Uterus (tissue), 3 donors: ENCODE measurements at regions not wholly inside any gene's neighbourhood (a gene's known extent, or its start where the extent isn't known, plus 50 kb on each side); places are given as distances from the start of the nearest gene placed in this dataset.

ENCODE experiments used
- DNase-seq, 2 donors: peaks; one replicate each; pipeline ENCODE4 v3.0.0-alpha.2; 2019 to 2020
- H3K27ac ChIP-seq, 2 donors: fragments of 200-600 bp; sonication (generic); 1 replicate in 1 of 2; 2 replicates in 1 of 2; pipeline ENCODE4 v1.5.1; 2016 to 2018
- H3K27me3 ChIP-seq, 2 donors: fragments of 200-600 bp; sonication (generic); one replicate each; pipeline ENCODE4 v1.5.1; 2018 to 2019; ENCODE audit warnings: control low read depth in 1 of 2
- H3K36me3 ChIP-seq, 2 donors: fragments of 200-600 bp; sonication (generic); one replicate each; pipeline ENCODE4 v1.5.1; 2019; ENCODE audit warnings: control low read depth in 1 of 2
- H3K4me1 ChIP-seq, 2 donors: fragments of 200-600 bp; sonication (generic); one replicate each; pipeline ENCODE4 v1.5.1; 2018 to 2019; ENCODE audit warnings: control low read depth in 1 of 2
- H3K4me3 ChIP-seq, 2 donors: fragments of 200-600 bp; sonication (generic); 1 replicate in 1 of 2; 2 replicates in 1 of 2; pipeline ENCODE4 v1.5.1; 2018 to 2019; ENCODE audit warnings: mild to moderate bottlenecking in 1 of 2
- H3K9me3 ChIP-seq, 2 donors: fragments of 200-600 bp; sonication (generic); one replicate each; pipeline ENCODE4 v1.5.1; 2019; ENCODE audit warnings: control low read depth in 1 of 2
- CTCF ChIP-seq, 4 experiments: fragments of 200-600 bp in 2 of 4; fragments of 450-650 bp in 2 of 4; sonication (generic) in 2 of 4; IDR thresholded peaks; one replicate each; pipeline ENCODE4 v1.5.1; 2016 to 2019; ENCODE audit warnings: antibody characterized with exemption in 4 of 4, mild to moderate bottlenecking in 2 of 4, moderate library complexity in 1 of 4
- POLR2A ChIP-seq, 2 donors: fragments of 450-650 bp; IDR thresholded peaks; one replicate each; pipeline ENCODE4 v1.6.1; 2016; ENCODE audit warnings: antibody characterized with exemption in 2 of 2, mild to moderate bottlenecking in 1 of 2, moderate library complexity in 1 of 2
- intact Hi-C: fragments of 100-400 bp; cut with DNase I; formaldehyde crosslinking; loops from one replicate; pipeline ENCODE4 v1.15.1; 2023; ENCODE audit warnings: low total_unique reads
- donor health status: DM: yes; HTN: yes; CAD: no.

GRCh38 chr18:41561961-41562360 is 393.1 kb upstream of the PIK3C3 start:
- intact Hi-C loops, result no loop called here
- Histone ChIP-seq H3K27ac (no peak overlapping the region), H3K4me1 (no peaks in the 10 kb centered on the region), H3K4me3 (no peak overlapping the region), H3K27me3 (no peaks in the 10 kb centered on the region), H3K36me3 (no peaks in the 10 kb centered on the region), H3K9me3 (no peaks in the 10 kb centered on the region)
- no peak for DNase-seq
- no peak for TF ChIP-seq CTCF (IDR thresholded peaks at IDR 0.05)
- TF ChIP-seq POLR2A (IDR thresholded peaks at IDR 0.05), result no peak

- Histone ChIP-seq H3K27me3 (no peaks in the 10 kb centered on the region), H3K36me3 (no peaks in the 10 kb centered on the region), H3K4me3 (no peak overlapping the region), H3K27ac (no peak overlapping the region), H3K4me1 (no peaks in the 10 kb centered on the region), H3K9me3 (no peaks in the 10 kb centered on the region)
- TF ChIP-seq CTCF (IDR thresholded peaks at IDR 0.05) (no peak), POLR2A (IDR thresholded peaks at IDR 0.05) (no peak)
- intact Hi-C loops, result no loop called here
- DNase-seq, result no peak
Measured at GRCh38 chr18:41558715-41559114, 396.3 kb upstream of the PIK3C3 start.

- no peak for DNase-seq
- H3K4me1 ChIP-seq, result no peaks in the 10 kb centered on the region
- no peaks in the 10 kb centered on the region for H3K36me3 ChIP-seq
- H3K4me3 ChIP-seq, result no peak overlapping the region
- TF ChIP-seq CTCF (IDR thresholded peaks at IDR 0.05) (no peak), POLR2A (IDR thresholded peaks at IDR 0.05) (no peak)
- H3K9me3 ChIP-seq, result no peaks in the 10 kb centered on the region
- H3K27me3 ChIP-seq, result no peaks in the 10 kb centered on the region
- intact Hi-C loops, result no loop called here
- H3K27ac ChIP-seq, result no peak overlapping the region
Measured at GRCh38 chr18:41553716-41554115, 401.3 kb upstream of the PIK3C3 start.

GRCh38 chr18:41548521-41549260 is 406.3 kb upstream of the PIK3C3 start:
- intact Hi-C loops, result no loop called here
- Histone ChIP-seq H3K27ac (no peak overlapping the region), H3K4me1 (no peaks in the 10 kb centered on the region), H3K4me3 (no peak overlapping the region), H3K9me3 (no peaks in the 10 kb centered on the region), H3K36me3 (no peaks in the 10 kb centered on the region), H3K27me3 (no peaks in the 10 kb centered on the region)
- TF ChIP-seq POLR2A (IDR thresholded peaks at IDR 0.05) (no peak), CTCF (IDR thresholded peaks at IDR 0.05) (no peak)
- no peak for DNase-seq

- H3K4me3 ChIP-seq, result no peak overlapping the region
- no peaks in the 10 kb centered on the region for H3K9me3 ChIP-seq
- TF ChIP-seq CTCF (IDR thresholded peaks at IDR 0.05) (no peak), POLR2A (IDR thresholded peaks at IDR 0.05) (no peak)
- no peaks in the 10 kb centered on the region for H3K4me1 ChIP-seq
- DNase-seq, result no peak
- H3K27ac ChIP-seq, result no peak overlapping the region
- no peaks in the 10 kb centered on the region for H3K36me3 ChIP-seq
- intact Hi-C loops, result no loop called here
- no peaks in the 10 kb centered on the region for H3K27me3 ChIP-seq
Measured at GRCh38 chr18:41545091-41545888, 409.7 kb upstream of the PIK3C3 start.
